Karpas-422 (cell line): ENCODE measurements at regions not wholly inside any gene's neighbourhood (a gene's known extent, or its start where the extent isn't known, plus 50 kb on each side); places are given as distances from the start of the nearest gene placed in this dataset.
"Not testable (repeated sequence)": the region's sequence is repeated elsewhere in the genome, so short reads cannot be mapped to it uniquely, and the experiment has no call there.

Experiments
- DNase-seq: peaks from one replicate; pipeline ENCODE4 v3.0.0-alpha.2; 2015
- H2AFZ ChIP-seq: fragments of 200-600 bp; sonication (generic); 2 replicates; pipeline ENCODE4 v1.6.1; 2014; ENCODE audit warnings: antibody characterized with exemption, low read length, mixed read lengths
- H3K27ac ChIP-seq: fragments of 200-600 bp; sonication (generic); 2 replicates; pipeline ENCODE4 v1.5.1; 2014; ENCODE audit warnings: mild to moderate bottlenecking, low read length, moderate library complexity
- H3K27me3 ChIP-seq: fragments of 200-600 bp; sonication (generic); 2 replicates; pipeline ENCODE4 v1.6.1; 2014; ENCODE audit warnings: low read length, mixed read lengths
- H3K36me3 ChIP-seq: fragments of 200-600 bp; sonication (generic); 2 replicates; pipeline ENCODE4 v1.6.1; 2014; ENCODE audit warnings: low read length, mixed read lengths; ENCODE audit not compliant: insufficient read depth
- H3K4me1 ChIP-seq: fragments of 200-600 bp; sonication (generic); 2 replicates; pipeline ENCODE4 v1.6.1; 2014; ENCODE audit warnings: mild to moderate bottlenecking, low read length, mixed read lengths
- H3K4me2 ChIP-seq: fragments of 200-600 bp; sonication (generic); 2 replicates; pipeline ENCODE4 v1.6.1; 2014; ENCODE audit warnings: low read length, low read depth, mild to moderate bottlenecking; ENCODE audit not compliant: poor library complexity, severe bottlenecking
- H3K4me3 ChIP-seq: fragments of 200-600 bp; sonication (generic); 2 replicates; pipeline ENCODE4 v1.5.1; 2014; ENCODE audit warnings: mild to moderate bottlenecking, antibody characterized with exemption, low read length, mixed read lengths
- H3K79me2 ChIP-seq: fragments of 200-600 bp; sonication (generic); 2 replicates; pipeline ENCODE4 v1.6.1; 2014; ENCODE audit warnings: mild to moderate bottlenecking, low read length, mixed read lengths
- H3K9ac ChIP-seq: fragments of 200-600 bp; sonication (generic); 2 replicates; pipeline ENCODE4 v1.6.0; 2014; ENCODE audit warnings: low read length
- H3K9me2 ChIP-seq: fragments of 200-600 bp; sonication (generic), shearing (Covaris generic); replicated peaks from 2 replicates; pipeline ENCODE4 v1.6.0; 2014; ENCODE audit warnings: mild to moderate bottlenecking, low read length, moderate library complexity; ENCODE audit not compliant: insufficient read depth
- H3K9me3 ChIP-seq: fragments of 300-700, 200-600 bp; sonication (generic); 2 replicates; pipeline ENCODE4 v1.6.1; 2014; ENCODE audit warnings: low read length, mixed read lengths
- H4K20me1 ChIP-seq: fragments of 200-600 bp; sonication (generic); 2 replicates; pipeline ENCODE4 v1.6.1; 2014; ENCODE audit warnings: mild to moderate bottlenecking, antibody characterized with exemption, low read length, low read depth; ENCODE audit not compliant: insufficient read depth

- no peaks in the 10 kb centered on the region for H3K9me2 ChIP-seq
- no peak overlapping the region for H2AFZ ChIP-seq
- no peaks in the 10 kb centered on the region; the same call in 1 of the 2 replicates for H3K9me3 ChIP-seq
- H3K4me3 ChIP-seq, result no peak overlapping the region
- H3K36me3 ChIP-seq, result no peaks in the 10 kb centered on the region
- DNase-seq, result no peak
- H3K9ac ChIP-seq, result no peak overlapping the region
- no peaks in the 10 kb centered on the region for H3K4me1 ChIP-seq
- no peak overlapping the region for H3K4me2 ChIP-seq
- H3K27me3 ChIP-seq, result no peaks in the 10 kb centered on the region
- H4K20me1 ChIP-seq, result no peaks in the 10 kb centered on the region
- no peak overlapping the region for H3K27ac ChIP-seq
- H3K79me2 ChIP-seq, result no peaks in the 10 kb centered on the region
These were observed 148.9 kb upstream of the FGF16 start for GRCh38 chrX:77298296-77298695.

DNA sequence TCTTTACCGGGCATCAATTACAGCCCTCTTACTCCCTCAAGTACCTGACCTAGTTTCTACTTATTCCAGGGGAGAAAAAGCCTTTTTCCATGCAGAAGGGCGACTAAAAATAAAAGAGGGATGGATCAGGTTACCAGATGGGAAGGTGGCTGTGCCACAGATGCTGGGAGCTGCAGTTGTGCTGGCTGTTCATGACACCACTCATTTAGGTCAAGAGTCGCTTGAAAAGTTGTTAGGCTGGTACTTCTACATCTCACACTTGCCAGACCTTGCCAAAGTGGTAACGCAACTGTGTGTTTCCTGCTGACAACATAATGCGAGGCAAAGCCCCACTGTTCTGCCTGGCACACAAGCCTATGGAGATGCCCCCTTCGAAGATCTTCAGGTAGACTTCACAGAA lies 148.4 kb upstream of the FGF16 start:
- DNase-seq, result no peak
- Histone ChIP-seq H3K9me3 (peaks cover 1% of the 10 kb centered on the region; the same call in 1 of the 2 replicates), H3K79me2 (no peaks in the 10 kb centered on the region), H3K27ac (no peak overlapping the region), H3K27me3 (no peaks in the 10 kb centered on the region), H3K36me3 (no peaks in the 10 kb centered on the region), H3K4me2 (no peak overlapping the region), H2AFZ (no peak overlapping the region), H3K4me3 (no peak overlapping the region), H3K9me2 (no peaks in the 10 kb centered on the region), H3K4me1 (no peaks in the 10 kb centered on the region), H4K20me1 (no peaks in the 10 kb centered on the region), H3K9ac (no peak overlapping the region)

GRCh38 chrX:77299549-77299948 lies 147.6 kb upstream of the FGF16 start:
- no peak for DNase-seq
- H3K36me3 ChIP-seq, result no peaks in the 10 kb centered on the region
- no peaks in the 10 kb centered on the region for H3K79me2 ChIP-seq
- H2AFZ ChIP-seq, result no peak overlapping the region
- H4K20me1 ChIP-seq, result no peaks in the 10 kb centered on the region
- no peaks in the 10 kb centered on the region for H3K27me3 ChIP-seq
- H3K4me1 ChIP-seq, result no peaks in the 10 kb centered on the region
- H3K4me3 ChIP-seq, result no peak overlapping the region
- peaks cover 3% of the 10 kb centered on the region; the same call in 1 of the 2 replicates for H3K9me3 ChIP-seq
- H3K9ac ChIP-seq, result no peak overlapping the region
- H3K27ac ChIP-seq, result no peak overlapping the region
- H3K4me2 ChIP-seq, result no peak overlapping the region
- no peaks in the 10 kb centered on the region for H3K9me2 ChIP-seq

DNA sequence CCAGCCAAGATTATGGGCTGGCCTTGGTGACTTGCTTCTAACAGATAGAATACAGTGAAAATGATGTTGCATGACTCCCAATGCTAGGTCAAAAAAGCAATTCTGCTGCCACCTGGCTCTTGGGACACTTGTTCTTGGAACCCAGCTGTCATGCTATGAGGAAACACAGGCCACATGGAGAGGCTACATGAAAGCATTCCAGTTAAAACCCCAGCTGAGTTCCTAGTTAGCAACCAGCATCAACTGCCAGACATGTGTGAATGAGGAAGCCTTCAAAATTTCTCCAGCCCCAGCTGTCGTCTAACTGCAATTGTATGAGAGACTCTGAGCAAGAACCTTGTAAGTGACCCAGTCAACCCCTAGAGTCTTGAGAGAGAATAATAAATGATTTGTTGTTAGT lies 105.2 kb upstream of the FGF16 start:
- H3K9me2 ChIP-seq, result no peaks in the 10 kb centered on the region
- no peaks in the 10 kb centered on the region for H4K20me1 ChIP-seq
- H3K4me2 ChIP-seq, result no peak overlapping the region
- no peaks in the 10 kb centered on the region for H3K4me1 ChIP-seq
- no peaks in the 10 kb centered on the region for H3K79me2 ChIP-seq
- no peak overlapping the region for H3K9ac ChIP-seq
- no peak overlapping the region for H3K4me3 ChIP-seq
- H3K36me3 ChIP-seq, result no peaks in the 10 kb centered on the region
- H3K27me3 ChIP-seq, result no peaks in the 10 kb centered on the region
- H3K9me3 ChIP-seq, result no peaks in the 10 kb centered on the region
- no peak for DNase-seq
- H2AFZ ChIP-seq, result no peak overlapping the region
- H3K27ac ChIP-seq, result no peak overlapping the region

DNA sequence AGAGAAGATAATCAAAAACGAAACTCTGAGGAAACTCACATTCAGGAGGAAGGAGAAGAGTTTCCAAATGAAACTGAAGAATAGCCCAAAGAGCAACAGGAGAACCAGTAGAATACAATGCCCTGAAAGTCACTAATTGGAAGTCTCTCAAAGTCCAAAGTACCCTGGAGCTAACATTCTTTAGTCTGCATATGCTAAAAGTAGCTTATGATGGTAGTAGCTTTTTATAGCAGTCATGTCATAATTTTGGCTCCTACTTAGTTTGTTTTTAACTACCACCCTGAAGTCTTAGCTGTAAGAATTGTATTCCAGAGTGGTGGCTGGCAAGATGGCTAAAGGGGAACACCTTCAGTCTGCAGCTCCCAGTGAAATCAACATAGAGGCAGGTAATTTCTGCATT lies 100.3 kb upstream of the FGF16 start:
- DNase-seq, result no peak
- no peaks in the 10 kb centered on the region for H3K9me2 ChIP-seq
- no peaks in the 10 kb centered on the region for H3K79me2 ChIP-seq
- no peak overlapping the region for H3K27ac ChIP-seq
- no peaks in the 10 kb centered on the region for H3K27me3 ChIP-seq
- no peak overlapping the region for H3K4me2 ChIP-seq
- no peaks in the 10 kb centered on the region for H3K36me3 ChIP-seq
- no peak overlapping the region for H3K4me3 ChIP-seq
- H3K4me1 ChIP-seq, result no peaks in the 10 kb centered on the region
- H3K9me3 ChIP-seq, result no peaks in the 10 kb centered on the region
- H3K9ac ChIP-seq, result no peak overlapping the region
- no peak overlapping the region for H2AFZ ChIP-seq
- no peaks in the 10 kb centered on the region for H4K20me1 ChIP-seq

GRCh38 chrX:77347572-77347971 lies 99.6 kb upstream of the FGF16 start:
- no peaks in the 10 kb centered on the region for H3K9me3 ChIP-seq

DNA sequence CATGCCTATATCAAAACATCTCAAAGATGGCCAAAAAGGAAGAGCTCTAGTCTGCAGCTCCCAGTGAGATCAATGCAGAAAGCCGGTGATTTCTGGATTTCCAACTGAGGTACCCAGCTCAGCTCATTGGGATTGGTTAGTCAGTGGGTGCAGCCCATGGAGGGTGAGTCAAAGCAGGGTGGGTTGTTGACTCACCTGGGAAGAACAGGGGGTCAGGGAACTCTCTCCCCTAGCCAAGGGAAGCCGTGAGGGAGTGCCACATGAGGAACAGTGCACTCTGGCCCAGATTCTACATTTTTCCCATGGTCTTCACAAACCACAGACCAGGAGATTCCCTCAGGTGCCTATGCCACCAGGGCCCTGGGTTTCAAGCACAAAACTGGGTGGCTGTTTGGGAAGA lies 57.3 kb upstream of the FGF16 start:
- Histone ChIP-seq H3K27me3 (no peaks in the 10 kb centered on the region), H2AFZ (no peak overlapping the region), H3K36me3 (no peaks in the 10 kb centered on the region), H3K4me1 (no peaks in the 10 kb centered on the region), H3K27ac (no peak overlapping the region), H3K9me3 (no peaks in the 10 kb centered on the region), H3K4me3 (no peak overlapping the region), H3K9ac (no peak overlapping the region), H4K20me1 (no peaks in the 10 kb centered on the region), H3K79me2 (no peaks in the 10 kb centered on the region), H3K9me2 (no peaks in the 10 kb centered on the region), H3K4me2 (no peak overlapping the region)
- no peak for DNase-seq

More at GRCh38 chrX:77347572-77347971, 99.6 kb upstream of the FGF16 start:
- no peaks in the 10 kb centered on the region for H4K20me1 ChIP-seq
- no peak overlapping the region for H2AFZ ChIP-seq
- no peaks in the 10 kb centered on the region for H3K79me2 ChIP-seq
- no peaks in the 10 kb centered on the region for H3K4me1 ChIP-seq
- DNase-seq, result no peak
- H3K27ac ChIP-seq, result no peak overlapping the region
- no peaks in the 10 kb centered on the region for H3K9me2 ChIP-seq
- no peak overlapping the region for H3K4me2 ChIP-seq
- no peaks in the 10 kb centered on the region for H3K36me3 ChIP-seq
- H3K4me3 ChIP-seq, result no peak overlapping the region
- no peak overlapping the region for H3K9ac ChIP-seq
- H3K27me3 ChIP-seq, result no peaks in the 10 kb centered on the region

DNA sequence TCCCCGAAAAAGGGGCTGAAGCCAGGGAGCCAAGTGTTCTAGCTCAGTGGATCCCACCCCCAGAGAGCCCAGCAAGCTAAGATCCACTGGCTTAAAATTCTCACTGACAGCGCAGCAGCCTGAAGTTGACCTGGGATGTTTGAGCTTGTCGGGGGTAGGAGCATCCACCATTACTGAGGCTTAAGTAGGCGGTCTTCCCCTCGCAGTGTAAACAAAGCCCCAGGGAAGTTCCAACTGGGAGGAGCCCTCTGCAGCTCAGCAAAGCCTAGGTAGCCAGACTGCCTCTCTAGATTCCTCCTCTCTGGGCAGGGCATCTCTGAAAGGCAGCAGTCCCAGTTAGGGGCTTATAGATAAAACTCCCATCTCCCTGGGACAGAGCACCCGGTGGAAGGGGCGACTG lies 56.8 kb upstream of the FGF16 start:
- H3K79me2 ChIP-seq, DNase-seq, H2AFZ ChIP-seq, H3K9ac ChIP-seq, H3K4me1 ChIP-seq, H3K36me3 ChIP-seq, H3K4me3 ChIP-seq, H4K20me1 ChIP-seq, H3K27ac ChIP-seq, H3K9me2 ChIP-seq, H3K27me3 ChIP-seq, H3K9me3 ChIP-seq, H3K4me2 ChIP-seq: not testable (repeated sequence)

DNA sequence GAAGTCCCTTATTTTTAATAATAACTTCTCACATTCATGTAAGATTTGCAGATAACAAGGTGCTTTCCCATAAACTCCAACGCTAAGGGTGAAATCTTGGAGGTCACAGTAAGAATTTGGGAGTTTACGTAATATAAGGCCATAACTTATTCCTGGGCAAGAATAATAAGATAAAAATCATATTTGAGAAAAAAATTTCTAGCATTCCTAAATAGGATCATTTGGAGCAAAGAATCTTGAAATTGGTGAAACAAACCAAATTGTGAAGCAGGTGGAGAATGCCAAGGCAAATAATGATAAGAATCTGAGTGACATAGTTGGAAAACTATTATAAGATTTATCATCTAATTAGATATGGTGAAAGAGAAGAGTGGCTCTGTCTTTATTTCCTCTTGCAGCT lies 50.4 kb upstream of the FGF16 start:
- Histone ChIP-seq H3K79me2 (no peaks in the 10 kb centered on the region), H3K27ac (no peak overlapping the region), H3K4me2 (no peak overlapping the region), H3K4me1 (no peaks in the 10 kb centered on the region), H4K20me1 (no peaks in the 10 kb centered on the region), H3K9ac (no peak overlapping the region), H3K36me3 (no peaks in the 10 kb centered on the region), H3K9me2 (no peaks in the 10 kb centered on the region), H3K9me3 (no peaks in the 10 kb centered on the region), H3K4me3 (no peak overlapping the region), H2AFZ (no peak overlapping the region), H3K27me3 (no peaks in the 10 kb centered on the region)
- DNase-seq, result no peak
